ENCODE measurements at regions not wholly inside any gene's neighbourhood (a gene's known extent, or its start where the extent isn't known, plus 50 kb on each side); places are given as distances from the start of the nearest gene placed in this dataset.

GRCh38 chr7:4613846-4614548 is 68.1 kb upstream of the FOXK1 start:
- no peak for DNase-seq

- no peak for DNase-seq
Measured at GRCh38 chr7:4616116-4616515, 66.0 kb upstream of the FOXK1 start.

- no peak for DNase-seq
Measured at GRCh38 chr7:4621396-4621795, 60.7 kb upstream of the FOXK1 start.

- no peak for DNase-seq
Measured at GRCh38 chr7:4626318-4626845, 55.7 kb upstream of the FOXK1 start.

- no peak for DNase-seq
Measured at GRCh38 chr7:4629287-4629895, 52.7 kb upstream of the FOXK1 start.

- DNase-seq: peak; percentile 88 to 93
Measured at GRCh38 chr7:4631380-4632179, 50.5 kb upstream of the FOXK1 start.
